OCI-LY1 (cell line): ENCODE measurements at regions not wholly inside any gene's neighbourhood (a gene's known extent, or its start where the extent isn't known, plus 50 kb on each side); places are given as distances from the start of the nearest gene placed in this dataset.

ENCODE experiments used
- H2AFZ ChIP-seq: fragments of 200-600 bp; sonication (generic), shearing (Covaris generic); 2 replicates; pipeline ENCODE4 v1.6.0; 2014; ENCODE audit warnings: antibody characterized with exemption, mild to moderate bottlenecking, low read length
- H3F3A ChIP-seq: fragments of 200-600 bp; sonication (generic), shearing (Covaris generic); 2 replicates; pipeline ENCODE4 v1.6.0; 2014; ENCODE audit warnings: mild to moderate bottlenecking, antibody characterized with exemption, low read length, moderate library complexity; ENCODE audit not compliant: insufficient read depth
- H3K27ac ChIP-seq: fragments of 200-600 bp; sonication (generic); 2 replicates; pipeline ENCODE4 v1.5.1; 2014; ENCODE audit warnings: low read length, mixed run types, mild to moderate bottlenecking, low read depth; ENCODE audit not compliant: poor library complexity, severe bottlenecking
- H3K27me3 ChIP-seq: fragments of 200-600 bp; sonication (generic); 2 replicates; pipeline ENCODE4 v1.6.0; 2014; ENCODE audit warnings: antibody characterized with exemption, mild to moderate bottlenecking, low read length, moderate library complexity; ENCODE audit not compliant: insufficient read depth
- H3K36me3 ChIP-seq: fragments of 200-600 bp; sonication (generic); 2 replicates; pipeline ENCODE4 v1.6.1; 2014; ENCODE audit warnings: mild to moderate bottlenecking, antibody characterized with exemption, low read length, moderate library complexity, mixed read lengths; ENCODE audit not compliant: insufficient read depth
- H3K4me1 ChIP-seq: fragments of 200-600 bp; sonication (generic); 2 replicates; pipeline ENCODE4 v1.5.1; 2014; ENCODE audit warnings: mild to moderate bottlenecking, low read length, moderate library complexity; ENCODE audit not compliant: insufficient read depth, severe bottlenecking
- H3K4me2 ChIP-seq: fragments of 200-600 bp; sonication (generic), shearing (Covaris generic); 2 replicates; pipeline ENCODE4 v1.6.1; 2014; ENCODE audit warnings: low read length
- H3K4me3 ChIP-seq: fragments of 200-600 bp; sonication (generic); 2 replicates; pipeline ENCODE4 v1.5.1; 2014; ENCODE audit warnings: low read length, low read depth, mild to moderate bottlenecking, mixed read lengths; ENCODE audit not compliant: poor library complexity, severe bottlenecking
- H3K79me2 ChIP-seq: fragments of 200-600 bp; shearing (Covaris generic); 2 replicates; pipeline ENCODE4 v1.6.1; 2016; ENCODE audit warnings: mixed run types, low read length, mixed read lengths; ENCODE audit not compliant: insufficient read depth
- H3K9ac ChIP-seq: fragments of 200-600 bp; sonication (generic), shearing (Covaris generic); 2 replicates; pipeline ENCODE4 v1.6.1; 2014; ENCODE audit warnings: mild to moderate bottlenecking, low read length, mixed read lengths
- H3K9me2 ChIP-seq: fragments of 200-600 bp; sonication (generic), shearing (Covaris generic); 2 replicates; pipeline ENCODE4 v1.6.1; 2014; ENCODE audit warnings: low read depth, mild to moderate bottlenecking, low read length, mixed read lengths
- H3K9me3 ChIP-seq: fragments of 200-600 bp; shearing (Covaris generic); 2 replicates; pipeline ENCODE4 v1.6.1; 2014; ENCODE audit warnings: low read length, mixed read lengths
- H4K20me1 ChIP-seq: fragments of 200-600 bp; sonication (generic), shearing (Covaris generic); 2 replicates; pipeline ENCODE4 v1.6.0; 2016; ENCODE audit warnings: mild to moderate bottlenecking, low read length; ENCODE audit not compliant: insufficient read depth
- EZH2 ChIP-seq: fragments of 200-600 bp; sonication (generic), shearing (Covaris generic); IDR thresholded peaks from 2 replicates; pipeline ENCODE4 v1.8.0; 2017; ENCODE audit warnings: borderline replicate concordance, mixed run types, mild to moderate bottlenecking, antibody characterized with exemption, low read length, moderate library complexity, mixed read lengths
- TF ChIP-seq, protein P1 (sequence below): fragments of 200-600 bp; sonication (generic), shearing (Covaris generic); IDR thresholded peaks from 2 replicates; pipeline ENCODE4 v1.5.1; 2017; ENCODE audit warnings: mild to moderate bottlenecking, antibody characterized with exemption, low read length, moderate library complexity, mixed read lengths

DNA sequence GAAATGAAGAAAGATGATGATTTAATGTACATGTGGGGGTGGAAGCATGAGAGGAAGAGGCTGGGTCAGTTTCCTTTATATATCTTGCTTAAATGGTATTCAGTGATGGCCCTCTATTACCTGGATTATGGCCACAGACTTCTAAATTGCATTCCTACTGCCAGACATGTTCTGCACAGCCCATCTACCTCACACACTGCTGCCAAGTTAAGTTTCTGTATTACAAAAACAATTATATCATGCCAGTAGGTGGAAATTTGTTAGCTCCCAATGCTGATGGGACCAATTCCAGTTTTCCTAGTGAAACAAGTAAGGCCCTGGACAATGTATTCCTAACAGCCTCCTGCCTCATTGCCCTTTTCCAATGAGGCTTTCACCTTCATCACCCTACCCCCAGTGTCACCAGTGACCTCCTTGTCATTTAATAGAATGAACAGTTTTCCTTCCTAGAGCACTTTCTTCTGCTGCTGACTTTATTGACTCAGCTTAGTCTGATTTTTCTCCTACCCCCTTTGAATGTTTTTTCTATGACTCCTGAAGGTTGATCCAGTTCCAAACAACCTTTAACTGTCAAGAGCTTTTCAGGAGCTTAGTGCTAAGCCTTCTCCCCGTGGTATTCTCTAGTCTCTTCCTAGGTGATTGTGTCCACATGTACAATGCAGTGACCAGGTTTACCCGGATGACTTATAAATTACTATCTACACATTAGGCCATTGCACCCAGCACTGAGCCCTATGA, 316.6 kb upstream of the ANKRD30A start:
- H3F3A ChIP-seq, result no peaks in the 10 kb centered on the region
- no peak overlapping the region for H2AFZ ChIP-seq
- no peaks in the 10 kb centered on the region for H3K79me2 ChIP-seq
- no peaks in the 10 kb centered on the region for H3K4me1 ChIP-seq
- H3K4me2 ChIP-seq, result no peak overlapping the region
- H3K9me3 ChIP-seq, result no peaks in the 10 kb centered on the region
- H3K27me3 ChIP-seq, result no peaks in the 10 kb centered on the region
- H3K36me3 ChIP-seq, result no peaks in the 10 kb centered on the region
- no peaks in the 10 kb centered on the region for H3K9me2 ChIP-seq
- H4K20me1 ChIP-seq, result no peaks in the 10 kb centered on the region
- H3K9ac ChIP-seq, result no peak overlapping the region
- no peak for TF ChIP-seq EZH2
- TF ChIP-seq, protein P1, sequence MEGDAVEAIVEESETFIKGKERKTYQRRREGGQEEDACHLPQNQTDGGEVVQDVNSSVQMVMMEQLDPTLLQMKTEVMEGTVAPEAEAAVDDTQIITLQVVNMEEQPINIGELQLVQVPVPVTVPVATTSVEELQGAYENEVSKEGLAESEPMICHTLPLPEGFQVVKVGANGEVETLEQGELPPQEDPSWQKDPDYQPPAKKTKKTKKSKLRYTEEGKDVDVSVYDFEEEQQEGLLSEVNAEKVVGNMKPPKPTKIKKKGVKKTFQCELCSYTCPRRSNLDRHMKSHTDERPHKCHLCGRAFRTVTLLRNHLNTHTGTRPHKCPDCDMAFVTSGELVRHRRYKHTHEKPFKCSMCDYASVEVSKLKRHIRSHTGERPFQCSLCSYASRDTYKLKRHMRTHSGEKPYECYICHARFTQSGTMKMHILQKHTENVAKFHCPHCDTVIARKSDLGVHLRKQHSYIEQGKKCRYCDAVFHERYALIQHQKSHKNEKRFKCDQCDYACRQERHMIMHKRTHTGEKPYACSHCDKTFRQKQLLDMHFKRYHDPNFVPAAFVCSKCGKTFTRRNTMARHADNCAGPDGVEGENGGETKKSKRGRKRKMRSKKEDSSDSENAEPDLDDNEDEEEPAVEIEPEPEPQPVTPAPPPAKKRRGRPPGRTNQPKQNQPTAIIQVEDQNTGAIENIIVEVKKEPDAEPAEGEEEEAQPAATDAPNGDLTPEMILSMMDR, result no peak
- no peak overlapping the region for H3K4me3 ChIP-seq
- H3K27ac ChIP-seq, result no peak overlapping the region

DNA sequence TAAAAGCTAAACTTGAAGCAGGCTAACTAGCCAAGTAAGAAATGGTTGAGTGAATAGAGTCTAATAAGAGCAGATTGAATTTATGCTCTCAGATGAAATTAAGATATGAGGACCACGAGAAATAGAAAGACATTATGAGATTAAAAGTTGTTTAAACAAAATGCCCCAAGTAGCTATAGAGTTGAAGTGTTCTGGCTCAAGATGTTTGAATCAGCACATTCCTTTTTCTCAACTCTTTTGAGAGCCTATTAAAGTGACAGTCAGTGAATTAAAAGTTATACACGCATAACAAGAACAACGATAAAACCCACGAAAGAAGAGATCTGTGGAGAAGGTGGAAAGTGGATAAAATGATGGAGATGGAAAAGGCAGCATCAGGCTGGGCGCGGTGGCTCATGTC, 322.2 kb upstream of the ANKRD30A start:
- Histone ChIP-seq H2AFZ (no peak overlapping the region), H3K4me3 (no peak overlapping the region), H3K4me1 (no peaks in the 10 kb centered on the region), H3K27me3 (no peaks in the 10 kb centered on the region), H3K9ac (no peak overlapping the region), H3K4me2 (no peak overlapping the region), H4K20me1 (no peaks in the 10 kb centered on the region), H3F3A (no peaks in the 10 kb centered on the region), H3K36me3 (no peaks in the 10 kb centered on the region), H3K9me3 (no peaks in the 10 kb centered on the region), H3K79me2 (no peaks in the 10 kb centered on the region), H3K9me2 (no peaks in the 10 kb centered on the region), H3K27ac (no peak overlapping the region)
- TF ChIP-seq EZH2, result no peak
- TF ChIP-seq, protein P1, result no peak

DNA sequence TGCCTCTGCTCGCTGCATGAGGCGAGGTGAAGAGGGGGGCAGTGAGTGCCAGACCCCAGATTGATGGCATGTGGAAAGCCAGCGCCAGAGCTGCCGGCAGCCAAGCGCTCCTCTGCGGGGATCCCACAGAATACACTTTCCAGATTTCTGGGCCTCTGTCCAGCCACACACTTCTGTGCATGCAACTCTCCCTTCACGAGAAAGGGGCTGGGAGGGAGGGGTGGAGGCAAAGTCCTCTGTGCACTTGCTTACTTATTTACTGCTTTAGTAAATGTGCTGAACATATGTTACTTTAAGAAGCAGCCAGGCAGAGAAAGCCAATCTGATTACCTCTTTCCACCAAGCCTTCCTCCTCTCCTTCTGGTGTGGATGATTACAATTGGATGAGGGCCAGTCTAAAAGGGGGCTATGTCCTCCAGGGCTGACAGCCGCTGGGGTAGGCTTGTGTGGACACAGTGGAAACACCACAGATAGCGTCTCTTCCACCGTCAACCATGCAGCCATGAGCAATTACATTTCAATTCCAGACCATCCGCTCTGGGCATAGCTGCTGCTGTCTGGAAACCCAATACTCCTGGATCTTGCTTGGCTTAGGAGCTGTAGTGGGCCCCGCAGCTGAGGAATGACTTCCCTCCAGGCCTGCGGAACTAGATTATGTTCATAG, 322.8 kb upstream of the ANKRD30A start:
- Histone ChIP-seq H2AFZ (no peak overlapping the region), H3K9me2 (no peaks in the 10 kb centered on the region), H3K4me1 (no peaks in the 10 kb centered on the region), H3K4me2 (no peak overlapping the region), H3K27me3 (no peaks in the 10 kb centered on the region), H3F3A (no peaks in the 10 kb centered on the region), H3K9ac (no peak overlapping the region), H3K27ac (no peak overlapping the region), H3K79me2 (no peaks in the 10 kb centered on the region), H3K36me3 (no peaks in the 10 kb centered on the region), H3K4me3 (no peak overlapping the region), H4K20me1 (no peaks in the 10 kb centered on the region), H3K9me3 (no peaks in the 10 kb centered on the region)
- no peak for TF ChIP-seq EZH2
- TF ChIP-seq, protein P1, result no peak
